HepG2 (cell line): ENCODE measurements at regions not wholly inside any gene's neighbourhood (a gene's known extent, or its start where the extent isn't known, plus 50 kb on each side); places are given as distances from the start of the nearest gene placed in this dataset.

ENCODE experiments used
- AGO2 ChIP-seq: fragments of 200-400 bp; formaldehyde crosslinking; optimal IDR thresholded peaks from 2 replicates; pipeline ENCODE3; 2017; ENCODE audit warnings: mild to moderate bottlenecking, low read depth, low read length, moderate library complexity
- IKZF1 ChIP-seq: fragments of 450-650 bp; IDR thresholded peaks from 2 replicates; pipeline ENCODE4 v1.7.1; 2016
- MED8 ChIP-seq: sonication (generic); formaldehyde crosslinking; IDR thresholded peaks from 2 replicates; pipeline ENCODE4 v1.8.1; 2023; ENCODE audit warnings: mild to moderate bottlenecking, missing genetic modification reagents; ENCODE audit not compliant: insufficient replicate concordance
- PRMT3 ChIP-seq: sonication (generic); formaldehyde crosslinking; IDR thresholded peaks from 2 replicates; pipeline ENCODE4 v1.8.1; 2022; ENCODE audit warnings: low read depth, mild to moderate bottlenecking, moderate library complexity, missing genetic modification reagents, borderline replicate concordance
- RCOR2 ChIP-seq: IDR thresholded peaks from 2 replicates; pipeline ENCODE4 v1.6.1; 2016; ENCODE audit warnings: missing biosample characterization, missing genetic modification reagents
- RELA ChIP-seq: sonication (generic); formaldehyde crosslinking; IDR thresholded peaks from 2 replicates; pipeline ENCODE4 v1.4.0; 2020; ENCODE audit warnings: missing genetic modification reagents
- TCF12 ChIP-seq, 2 experiments: fragments of 450-650 bp in 1 of 2; sonication (generic) in 1 of 2; formaldehyde crosslinking in 1 of 2; IDR thresholded peaks; 2 replicates each; pipeline versions ENCODE4 v1.6.1 to v1.8.0; 2017 to 2022; ENCODE audit warnings: antibody characterized with exemption in 1 of 2, mild to moderate bottlenecking in 1 of 2, missing genetic modification reagents in 1 of 2, moderate library complexity in 1 of 2
- TCF7L2 ChIP-seq: IDR thresholded peaks from 2 replicates; pipeline ENCODE4 v1.6.1; 2011; ENCODE audit warnings: mild to moderate bottlenecking, low read depth, low read length, moderate library complexity
- ZNF180 ChIP-seq: sonication (generic); formaldehyde crosslinking; IDR thresholded peaks from 2 replicates; pipeline ENCODE4 v1.4.0; 2020; ENCODE audit warnings: low read depth, missing genetic modification reagents, borderline replicate concordance
- ZNF512B ChIP-seq: sonication (generic); formaldehyde crosslinking; IDR thresholded peaks from 2 replicates; pipeline ENCODE4 v1.5.1; 2020; ENCODE audit warnings: missing genetic modification reagents, mild to moderate bottlenecking, borderline replicate concordance
- ZNF703 ChIP-seq: sonication (generic); formaldehyde crosslinking; IDR thresholded peaks from 2 replicates; pipeline ENCODE4 v1.5.1; 2020; ENCODE audit warnings: missing genetic modification reagents, mild to moderate bottlenecking, moderate library complexity, borderline replicate concordance
- ZNF776 ChIP-seq: sonication (generic); formaldehyde crosslinking; IDR thresholded peaks from 2 replicates; pipeline ENCODE4 v1.4.0; 2020; ENCODE audit warnings: mild to moderate bottlenecking, missing genetic modification reagents
- TF ChIP-seq, protein P1 (sequence below): sonication (generic); formaldehyde crosslinking; IDR thresholded peaks from 2 replicates; pipeline ENCODE4 v1.8.0; 2022; ENCODE audit warnings: missing genetic modification reagents, low read depth, mild to moderate bottlenecking, borderline replicate concordance
- TF ChIP-seq, protein P2 (sequence below): sonication (generic); formaldehyde crosslinking; IDR thresholded peaks from 2 replicates; pipeline ENCODE4 v1.9.0; 2021; ENCODE audit warnings: missing genetic modification reagents, borderline replicate concordance

GRCh38 chr3:150264561-150265279 lies 143.4 kb upstream of the TSC22D2 start (continued):
- no peak for TF ChIP-seq ZNF512B (CRISPR knock-in tag)
- TF ChIP-seq RELA (CRISPR knock-in tag): no peak
- no peak for TF ChIP-seq TCF12 (IDR thresholded peaks at IDR 0.05)
- no peak for TF ChIP-seq TCF12 (CRISPR knock-in tag; IDR thresholded peaks at IDR 0.05)
- TF ChIP-seq IKZF1: no peak
- TF ChIP-seq, protein P1, sequence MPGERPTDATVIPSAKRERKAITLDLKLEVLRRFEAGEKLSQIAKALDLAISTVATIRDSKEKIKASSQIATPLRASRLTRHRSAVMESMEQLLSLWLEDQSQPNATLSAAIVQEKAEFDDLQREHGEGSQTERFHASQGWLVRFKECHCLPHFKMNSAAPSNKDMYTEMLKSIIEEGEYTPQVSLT (CRISPR knock-in tag): no peak
- no peak for TF ChIP-seq ZNF703 (CRISPR knock-in tag)
- no peak for TF ChIP-seq ZNF776 (CRISPR knock-in tag)
- no peak for TF ChIP-seq MED8
- no peak for TF ChIP-seq PRMT3 (CRISPR knock-in tag)
- no peak for TF ChIP-seq AGO2
- TF ChIP-seq RCOR2 (CRISPR knock-in tag): no peak
- no peak for TF ChIP-seq ZNF180 (CRISPR knock-in tag)
- TF ChIP-seq, protein P2, sequence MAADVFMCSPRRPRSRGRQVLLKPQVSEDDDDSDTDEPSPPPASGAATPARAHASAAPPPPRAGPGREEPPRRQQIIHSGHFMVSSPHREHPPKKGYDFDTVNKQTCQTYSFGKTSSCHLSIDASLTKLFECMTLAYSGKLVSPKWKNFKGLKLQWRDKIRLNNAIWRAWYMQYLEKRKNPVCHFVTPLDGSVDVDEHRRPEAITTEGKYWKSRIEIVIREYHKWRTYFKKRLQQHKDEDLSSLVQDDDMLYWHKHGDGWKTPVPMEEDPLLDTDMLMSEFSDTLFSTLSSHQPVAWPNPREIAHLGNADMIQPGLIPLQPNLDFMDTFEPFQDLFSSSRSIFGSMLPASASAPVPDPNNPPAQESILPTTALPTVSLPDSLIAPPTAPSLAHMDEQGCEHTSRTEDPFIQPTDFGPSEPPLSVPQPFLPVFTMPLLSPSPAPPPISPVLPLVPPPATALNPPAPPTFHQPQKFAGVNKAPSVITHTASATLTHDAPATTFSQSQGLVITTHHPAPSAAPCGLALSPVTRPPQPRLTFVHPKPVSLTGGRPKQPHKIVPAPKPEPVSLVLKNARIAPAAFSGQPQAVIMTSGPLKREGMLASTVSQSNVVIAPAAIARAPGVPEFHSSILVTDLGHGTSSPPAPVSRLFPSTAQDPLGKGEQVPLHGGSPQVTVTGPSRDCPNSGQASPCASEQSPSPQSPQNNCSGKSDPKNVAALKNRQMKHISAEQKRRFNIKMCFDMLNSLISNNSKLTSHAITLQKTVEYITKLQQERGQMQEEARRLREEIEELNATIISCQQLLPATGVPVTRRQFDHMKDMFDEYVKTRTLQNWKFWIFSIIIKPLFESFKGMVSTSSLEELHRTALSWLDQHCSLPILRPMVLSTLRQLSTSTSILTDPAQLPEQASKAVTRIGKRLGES (CRISPR knock-in tag): no peak
- no peak for TF ChIP-seq TCF7L2
